HG03439 (cell line): ENCODE measurements at regions not wholly inside any gene's neighbourhood (a gene's known extent, or its start where the extent isn't known, plus 50 kb on each side); places are given as distances from the start of the nearest gene placed in this dataset.

Experiments used
- ATAC-seq: cut with Tn5 transposase; IDR thresholded peaks from one replicate; pipeline ENCODE4 v1.9.1; 2021; ENCODE audit warnings: mild to moderate bottlenecking, moderate library complexity; ENCODE audit not compliant: unreplicated experiment

DNA sequence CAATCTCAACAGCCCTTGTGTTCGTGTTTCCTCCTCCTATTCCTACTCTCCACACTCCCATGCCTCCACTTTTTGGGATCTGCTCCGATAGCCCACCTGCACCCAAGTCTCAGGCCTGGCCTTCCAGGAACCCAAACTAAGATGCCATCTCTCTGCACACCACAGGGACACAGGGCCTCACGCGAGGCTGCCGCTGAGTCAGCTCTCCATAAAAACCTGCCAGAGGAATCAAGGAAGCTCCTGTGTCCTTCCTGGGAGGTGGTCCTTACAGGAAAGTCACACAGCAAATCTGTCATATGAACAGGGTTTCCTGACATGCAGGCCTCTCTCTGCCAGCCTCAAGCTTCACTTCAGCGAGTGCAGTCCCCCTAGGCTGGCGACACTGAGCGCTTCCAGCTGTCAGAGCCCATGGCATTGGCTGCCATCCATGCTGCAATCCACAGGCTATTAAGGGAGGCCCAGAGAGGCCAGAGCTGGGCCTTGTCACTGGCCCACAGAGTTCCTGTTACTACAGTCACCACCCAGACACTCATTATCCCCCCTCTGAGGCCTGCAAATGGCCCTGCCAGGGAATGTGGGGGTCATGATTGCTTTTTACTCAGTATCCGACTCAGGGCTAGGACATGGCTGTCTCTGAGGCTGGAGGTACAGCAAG is 151.4 kb downstream of the OAT start:
- ATAC-seq = no peak

DNA sequence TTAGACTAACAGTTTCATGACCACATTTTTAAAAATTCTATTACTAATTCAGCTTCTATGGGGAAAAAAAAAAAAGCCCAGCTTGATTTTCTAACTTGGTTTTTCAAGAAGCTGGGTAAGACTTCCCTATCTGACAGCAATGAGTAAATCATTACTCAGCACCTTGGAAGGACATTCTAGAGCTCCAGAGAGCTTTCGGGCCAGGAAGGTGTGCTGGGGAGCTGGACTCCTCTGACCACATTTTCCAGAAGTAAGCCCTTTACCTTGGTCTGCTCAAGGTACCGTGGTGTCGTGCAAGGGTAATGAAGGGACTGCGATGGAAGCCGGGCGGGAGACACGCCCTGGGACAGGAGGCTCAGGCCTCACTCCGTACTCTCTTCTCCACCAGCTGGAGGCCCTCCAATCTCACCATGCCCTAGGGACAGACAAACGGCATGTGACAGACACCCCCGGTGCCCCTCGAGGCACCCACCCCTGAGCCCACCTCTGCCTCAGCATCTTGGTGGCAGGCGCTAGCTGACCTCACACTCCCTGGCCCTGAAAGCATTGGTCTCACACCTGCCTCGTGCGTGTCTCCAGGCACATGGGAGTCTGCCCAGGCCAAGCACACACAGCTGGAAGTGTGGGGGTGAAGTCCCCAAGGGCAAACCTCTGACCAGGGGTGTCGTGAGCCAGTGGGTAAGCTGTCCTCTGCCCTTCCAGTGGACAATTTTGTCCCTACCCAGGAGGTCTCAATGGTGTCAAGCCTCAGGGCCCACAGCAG is 152.1 kb downstream of the OAT start:
- ATAC-seq = no peak

DNA sequence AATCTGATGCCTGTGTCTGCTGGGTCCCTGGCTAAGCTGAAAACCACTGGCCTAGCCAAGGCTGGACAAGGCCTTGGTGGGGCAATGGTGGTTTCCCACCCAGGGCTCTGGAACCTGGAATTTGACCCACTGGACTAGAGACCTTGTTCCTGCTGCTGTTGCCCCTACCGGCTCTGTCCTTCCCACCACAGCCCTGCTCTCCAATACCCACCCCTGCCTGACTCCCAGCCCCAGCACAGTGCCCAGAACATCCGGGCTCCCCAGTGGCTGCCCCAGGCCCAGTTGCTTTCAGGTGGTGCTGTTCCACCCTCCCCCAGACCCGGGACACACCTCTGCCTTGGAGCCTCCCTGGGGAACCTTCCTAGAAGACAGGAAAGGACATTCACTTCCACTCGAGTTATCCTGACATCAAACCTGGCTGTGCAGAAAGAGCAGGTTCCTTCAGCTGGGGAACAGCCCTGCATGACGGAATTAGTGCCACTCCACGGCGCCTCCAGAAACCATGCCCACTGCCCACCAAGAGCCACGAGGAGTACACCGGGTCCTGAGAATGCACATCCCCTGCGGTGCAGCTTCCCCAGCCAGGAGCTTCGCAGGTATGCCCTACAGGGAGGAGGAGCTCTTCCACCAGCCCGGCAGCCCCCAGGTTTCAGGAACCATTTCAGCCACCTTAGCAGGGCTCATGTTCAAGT is 152.8 kb downstream of the OAT start:
- no peak for ATAC-seq

DNA sequence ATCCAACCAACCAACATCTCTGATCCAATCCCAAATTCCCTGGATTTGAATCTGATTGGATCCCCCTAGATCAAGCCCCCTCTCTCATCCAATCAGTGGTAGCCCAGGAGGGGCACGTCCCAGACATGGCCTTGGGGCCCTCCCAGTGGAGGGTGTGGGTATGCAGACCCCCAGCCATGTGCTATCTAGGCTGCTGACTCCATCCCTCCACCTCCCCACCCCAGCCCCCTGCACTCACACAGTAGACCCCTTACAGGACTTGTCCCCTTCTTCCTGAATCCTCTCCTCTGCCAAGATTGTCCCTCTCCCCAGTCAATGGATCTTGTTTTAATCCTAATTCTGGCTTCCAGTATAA is 153.4 kb downstream of the OAT start:
- no peak for ATAC-seq

DNA sequence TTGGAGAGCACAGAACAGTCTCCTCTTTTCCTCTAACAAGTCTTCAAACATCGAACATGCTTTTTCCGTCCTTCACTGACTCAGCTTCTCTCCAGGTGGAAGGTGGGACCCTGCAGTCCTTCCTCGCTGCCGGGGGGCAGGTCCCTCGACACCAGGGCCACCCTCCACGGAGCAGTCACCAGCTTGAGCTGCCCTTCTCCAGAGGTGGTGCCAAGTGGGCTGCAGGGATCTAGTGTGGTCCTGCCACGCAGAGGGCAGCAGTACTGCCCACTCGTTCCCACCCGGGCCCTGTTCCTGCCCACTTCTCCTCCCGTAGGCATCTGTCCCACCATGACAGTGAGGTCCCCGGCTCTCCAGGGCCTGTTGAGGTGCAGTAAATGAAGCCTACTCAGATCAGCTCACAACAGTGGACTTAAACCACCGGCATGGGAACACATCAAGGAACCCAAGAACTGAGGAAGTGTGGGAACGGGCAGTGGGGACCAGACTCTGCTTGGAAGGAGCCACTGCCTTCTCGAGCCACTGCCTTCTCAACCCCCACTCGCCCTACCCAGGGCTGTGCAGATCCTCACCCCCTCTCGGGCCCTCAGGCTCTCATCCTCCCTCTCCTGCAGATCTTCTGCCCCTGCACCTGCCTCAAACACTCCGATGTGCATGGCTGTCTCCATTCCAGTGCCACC is 153.9 kb downstream of the OAT start:
- no peak for ATAC-seq

DNA sequence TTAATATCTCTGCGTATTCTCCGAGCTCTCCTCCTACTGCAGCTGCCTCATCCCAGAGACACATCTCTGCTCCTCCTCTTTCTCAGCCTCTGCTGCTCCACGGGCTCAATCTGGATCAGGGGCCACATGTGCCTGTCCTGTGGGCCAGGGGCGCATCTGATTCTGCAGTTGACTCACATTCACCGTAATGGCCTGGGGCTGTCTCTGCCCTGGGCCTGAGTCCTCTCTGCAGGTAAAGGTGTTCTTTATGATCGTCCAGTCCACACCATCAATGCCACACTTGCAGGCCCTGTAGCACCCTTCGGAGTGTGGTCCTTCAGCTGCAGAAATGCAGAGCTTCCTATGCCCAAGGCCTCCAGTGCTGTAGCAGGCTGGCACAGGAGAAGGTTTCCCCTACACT is 154.5 kb downstream of the OAT start:
- ATAC-seq = no peak

DNA sequence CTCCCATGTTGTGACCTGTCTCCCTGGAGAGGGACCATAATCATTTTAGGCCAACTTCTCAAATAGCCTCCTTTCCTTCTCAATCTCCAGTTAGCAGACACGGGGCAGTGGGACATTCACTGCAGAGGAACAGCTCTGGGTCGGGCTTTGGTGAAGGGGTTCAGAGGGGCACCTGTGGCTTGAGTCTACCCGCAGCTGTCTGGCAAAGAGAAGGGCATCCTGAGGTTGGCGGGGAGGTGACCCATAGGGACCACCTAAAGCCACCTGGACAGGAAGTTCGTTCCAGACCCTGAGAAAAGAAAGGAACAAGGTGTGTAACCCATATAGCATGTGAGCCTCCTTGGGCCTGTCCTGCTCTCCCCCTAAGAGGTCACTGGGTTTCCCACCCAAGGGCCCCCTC is 155.0 kb downstream of the OAT start:
- no peak for ATAC-seq

DNA sequence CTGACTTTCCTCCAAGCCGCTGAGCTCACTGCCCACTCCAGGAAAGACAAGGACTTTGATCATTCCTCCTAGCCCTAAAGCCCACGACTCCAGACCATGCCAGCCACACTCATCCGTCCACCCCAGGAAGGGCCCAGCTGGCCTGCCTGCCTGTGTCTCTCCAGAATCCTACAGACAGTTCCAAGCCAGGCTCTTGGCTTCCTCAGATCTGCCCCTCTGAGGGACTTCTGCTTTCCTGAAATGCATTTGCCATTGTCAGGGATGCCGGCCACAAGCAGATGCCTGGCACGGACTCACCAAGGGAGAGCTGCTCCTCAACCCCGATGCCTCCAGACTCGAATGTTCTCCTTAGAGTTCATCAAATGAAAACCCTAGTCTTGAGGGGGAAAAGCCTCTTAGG is 155.8 kb downstream of the OAT start:
- no peak for ATAC-seq

DNA sequence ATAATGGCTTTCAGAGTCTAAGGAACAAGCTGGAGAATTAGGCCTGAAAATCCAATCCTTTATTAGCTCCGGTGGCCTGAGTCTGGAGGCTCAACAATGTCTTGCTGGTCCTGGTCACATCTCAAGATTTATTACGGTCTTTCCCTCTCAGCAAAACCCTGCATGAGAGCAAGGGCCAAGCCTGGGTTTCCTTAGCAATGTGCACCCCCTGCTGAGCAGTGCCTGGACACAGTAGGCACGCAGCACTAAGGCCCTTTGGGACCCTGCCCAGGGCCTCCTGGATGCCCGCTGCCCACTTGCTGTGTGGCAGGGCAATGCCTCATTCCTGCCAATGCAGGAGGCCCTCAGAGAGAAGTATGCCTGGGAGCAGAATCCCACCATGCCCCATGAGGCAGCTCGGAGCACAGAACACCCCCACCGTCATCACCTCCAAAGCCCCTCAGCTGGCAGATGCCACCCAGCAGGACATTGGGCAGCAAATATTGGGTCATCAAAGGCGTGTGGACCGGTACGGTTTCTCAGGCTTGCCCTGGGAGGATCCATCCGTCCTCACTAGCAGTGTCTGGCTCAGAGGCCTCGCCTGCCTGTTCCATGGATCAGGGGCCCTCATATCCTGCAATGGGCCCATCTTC is 156.4 kb downstream of the OAT start:
- no peak for ATAC-seq

DNA sequence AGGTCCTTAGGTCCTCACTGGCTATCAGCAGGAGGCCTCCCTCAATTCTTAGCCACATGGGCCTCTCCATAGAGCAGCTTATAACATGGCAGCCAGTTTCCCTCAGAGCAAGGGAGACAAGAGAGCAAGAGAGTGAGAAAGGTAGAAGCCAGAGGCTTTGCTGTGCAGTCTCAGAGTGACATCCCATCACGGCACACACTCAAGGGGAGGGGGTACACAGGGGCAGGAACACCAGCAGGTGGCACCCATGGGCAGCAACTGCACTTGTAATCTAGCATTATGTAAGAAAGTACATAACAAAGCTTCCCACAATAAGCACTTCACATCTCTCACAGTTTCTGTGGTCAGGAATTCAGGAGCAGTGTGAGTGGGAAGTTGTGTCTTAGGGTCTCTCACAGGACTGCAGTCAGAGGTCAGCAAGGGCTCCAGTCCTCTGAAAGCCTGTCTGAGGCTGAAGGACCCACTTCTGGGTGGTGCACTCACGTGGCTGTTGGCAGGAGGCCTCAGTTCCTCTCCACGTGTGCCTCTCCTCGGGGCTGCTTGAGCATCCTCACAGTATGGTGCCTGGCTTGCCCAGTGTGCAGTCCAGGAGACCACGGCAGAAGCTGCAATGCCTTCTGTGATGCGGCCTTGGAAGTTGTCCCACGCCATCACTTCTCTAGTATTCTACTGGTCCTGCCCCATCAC is 159.4 kb downstream of the OAT start:
- no peak for ATAC-seq

DNA sequence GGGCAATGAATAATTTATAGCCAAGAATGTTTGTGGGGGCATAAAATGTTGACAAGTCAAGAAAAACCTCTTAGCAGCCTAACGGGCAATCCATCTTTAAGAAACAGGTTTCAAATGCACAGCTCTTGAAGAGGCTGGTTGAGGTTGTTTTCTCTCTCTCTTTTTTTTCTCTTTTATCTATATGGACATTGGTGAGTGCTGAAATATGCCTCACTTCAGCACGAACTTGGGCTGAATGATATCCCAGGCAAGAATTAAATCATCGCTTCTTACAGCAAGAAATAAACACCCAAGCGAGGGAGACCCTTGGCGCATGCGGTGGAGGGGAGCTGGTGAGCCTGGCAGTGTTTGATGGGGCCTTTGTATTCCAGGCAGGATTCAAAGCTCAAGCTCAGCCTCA is 160.9 kb downstream of the OAT start:
- no peak for ATAC-seq

DNA sequence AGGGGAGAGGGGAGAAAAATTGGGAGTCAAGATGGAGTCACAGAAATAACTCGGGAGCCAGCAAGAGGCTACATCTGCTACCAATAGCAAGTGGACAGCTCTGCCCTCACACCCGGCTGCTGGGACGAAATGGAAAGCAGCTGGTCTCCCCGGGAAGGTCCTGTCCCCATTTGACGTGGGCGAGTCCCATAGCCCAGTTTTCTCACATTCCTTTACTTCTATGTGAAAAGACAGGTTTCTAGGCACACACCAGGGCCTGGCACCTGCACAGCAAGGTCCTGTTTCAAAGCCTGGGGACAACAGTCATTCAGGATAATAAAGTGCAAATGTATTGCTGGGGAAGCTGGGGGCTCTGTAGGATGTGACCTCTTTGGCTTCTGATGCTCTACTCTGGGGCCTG is 162.6 kb downstream of the OAT start:
- ATAC-seq = no peak

DNA sequence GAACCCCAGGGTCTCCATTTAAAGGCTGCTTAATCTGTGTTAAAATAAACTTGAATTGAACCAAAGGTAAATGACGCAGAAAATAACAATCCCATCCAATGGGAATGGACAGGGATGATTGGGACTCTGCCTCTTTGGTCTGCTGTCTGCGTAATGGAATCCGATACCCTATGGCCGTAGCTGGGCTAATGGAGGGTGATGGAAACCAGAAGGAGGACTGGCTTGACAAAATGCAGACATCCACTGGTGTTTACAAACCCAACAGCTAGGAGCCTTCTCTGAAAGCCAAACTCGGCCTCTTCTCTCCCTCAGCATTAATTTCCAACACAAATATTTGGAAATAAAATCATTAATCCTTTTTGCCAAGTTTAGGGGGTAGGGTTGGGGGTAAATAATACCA is 162.2 kb upstream of the CHST15 start:
- no peak for ATAC-seq

DNA sequence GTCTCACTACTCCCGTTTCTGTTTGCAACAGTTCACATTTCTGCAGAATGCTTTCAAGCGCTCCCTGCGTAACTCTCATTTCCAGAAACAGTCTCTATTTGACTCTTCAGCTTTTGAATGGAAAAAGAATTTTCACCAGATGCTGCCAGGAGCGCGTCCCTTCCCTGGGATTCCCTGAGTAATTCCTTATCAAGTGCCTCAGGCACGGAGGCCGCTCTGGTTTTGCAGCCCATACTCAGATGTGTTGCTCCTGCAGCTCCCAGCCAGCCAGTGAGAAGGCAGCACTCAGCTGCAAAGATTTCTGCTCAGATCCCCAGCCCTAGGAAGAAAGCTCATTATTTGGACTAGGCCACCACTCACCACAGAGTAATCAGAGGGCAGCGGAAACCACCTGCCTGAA is 161.1 kb upstream of the CHST15 start:
- ATAC-seq = no peak

DNA sequence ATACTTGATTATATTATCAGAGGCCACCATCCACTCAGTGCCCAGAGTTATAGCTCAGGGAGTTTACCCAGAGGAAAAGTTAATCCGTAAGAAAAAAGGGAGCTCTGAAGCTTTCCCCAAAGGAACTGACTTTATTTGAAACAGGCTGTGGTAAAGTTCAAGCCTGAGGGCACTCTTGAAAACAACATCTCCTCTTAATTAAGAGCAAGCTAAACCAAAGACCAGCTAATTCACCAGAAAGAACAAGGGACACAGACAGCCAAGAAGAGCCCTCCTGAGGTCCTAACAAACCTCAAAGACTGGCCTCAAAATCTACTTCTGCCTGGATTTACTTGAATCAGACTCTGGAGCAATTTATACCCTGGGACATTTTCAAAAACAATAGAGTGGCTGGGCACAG is 159.6 kb upstream of the CHST15 start:
- no peak for ATAC-seq

DNA sequence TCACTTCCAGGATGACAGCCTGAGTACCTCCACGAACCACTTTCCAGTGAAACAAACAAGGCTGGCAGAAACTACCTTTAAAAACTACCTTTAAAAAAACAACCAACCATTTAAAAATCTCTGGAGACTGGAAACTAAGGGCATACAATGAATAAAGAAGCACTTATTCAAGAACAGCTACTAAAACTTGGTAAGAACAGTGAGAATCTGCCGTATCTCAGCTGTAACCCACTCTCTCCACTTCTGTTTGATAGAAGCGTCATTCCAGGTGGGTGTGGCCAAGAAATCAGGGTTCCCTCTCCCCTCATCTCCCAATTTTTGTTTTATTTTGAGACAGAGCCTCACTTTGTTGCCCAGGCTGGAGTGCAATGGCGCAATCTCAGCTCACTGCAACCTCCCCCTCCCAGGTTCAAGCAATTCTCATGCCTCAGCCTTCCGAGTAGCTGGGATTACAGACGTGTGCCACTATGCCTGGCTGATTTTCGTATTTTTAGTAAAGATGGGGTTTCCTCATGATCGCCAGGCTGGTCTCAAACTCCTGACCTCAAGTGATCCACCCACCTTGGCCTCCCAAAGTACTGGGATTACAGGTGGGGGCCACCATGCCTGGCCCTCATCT is 158.8 kb upstream of the CHST15 start:
- ATAC-seq = no peak

DNA sequence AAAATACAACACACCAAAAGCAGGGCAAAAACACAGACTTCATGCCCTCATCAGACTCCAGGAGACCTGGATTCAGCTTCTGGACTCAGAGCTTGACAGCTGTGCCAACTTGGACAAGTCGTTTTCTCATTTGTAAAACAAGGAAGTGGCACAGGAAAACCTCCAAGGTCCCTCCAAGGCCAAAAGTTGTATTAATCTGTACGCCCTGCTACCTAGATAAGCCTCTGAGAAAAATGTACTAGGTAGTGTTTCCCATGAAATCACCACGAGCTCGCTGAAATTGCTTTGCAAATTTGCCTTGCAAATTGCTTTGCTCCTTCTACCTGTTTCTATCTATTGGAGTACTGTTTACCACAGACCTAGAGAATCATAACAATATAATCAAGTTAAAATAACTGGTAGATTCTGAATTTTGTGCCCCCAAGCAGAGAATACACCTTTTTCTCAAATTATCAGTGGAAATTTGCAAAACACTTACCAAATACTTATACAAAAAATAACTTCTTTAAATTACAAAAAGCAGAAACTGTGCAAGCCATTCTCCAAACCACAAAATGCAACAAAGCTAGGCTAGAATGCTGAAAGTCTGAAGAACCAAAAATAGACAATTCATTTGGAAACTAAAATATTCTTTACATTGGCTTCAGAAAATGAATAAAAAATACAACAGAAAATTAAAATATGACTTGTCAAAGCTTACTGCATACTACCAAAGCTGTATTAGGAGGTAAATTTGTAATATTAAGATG is 158.1 kb upstream of the CHST15 start:
- ATAC-seq = no peak

DNA sequence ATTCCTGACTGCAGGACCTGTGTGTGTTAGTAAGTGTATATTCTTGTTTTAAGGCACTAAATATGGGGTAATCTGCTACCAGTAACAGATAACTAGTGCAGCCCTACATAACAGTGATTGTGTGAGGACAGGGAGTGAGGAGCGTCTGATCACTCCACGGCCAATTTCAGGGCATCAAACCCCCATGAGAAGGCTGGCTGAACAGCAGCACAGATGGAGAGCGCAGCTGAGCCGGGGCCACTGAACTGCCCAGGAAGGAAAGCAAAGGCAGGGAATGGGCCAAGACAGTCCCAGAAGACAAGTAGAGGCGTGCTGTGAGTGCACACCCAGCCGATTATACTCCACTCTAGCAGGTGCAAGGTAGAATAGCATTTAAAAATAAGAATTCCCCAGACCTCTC is 157.1 kb upstream of the CHST15 start:
- no peak for ATAC-seq

DNA sequence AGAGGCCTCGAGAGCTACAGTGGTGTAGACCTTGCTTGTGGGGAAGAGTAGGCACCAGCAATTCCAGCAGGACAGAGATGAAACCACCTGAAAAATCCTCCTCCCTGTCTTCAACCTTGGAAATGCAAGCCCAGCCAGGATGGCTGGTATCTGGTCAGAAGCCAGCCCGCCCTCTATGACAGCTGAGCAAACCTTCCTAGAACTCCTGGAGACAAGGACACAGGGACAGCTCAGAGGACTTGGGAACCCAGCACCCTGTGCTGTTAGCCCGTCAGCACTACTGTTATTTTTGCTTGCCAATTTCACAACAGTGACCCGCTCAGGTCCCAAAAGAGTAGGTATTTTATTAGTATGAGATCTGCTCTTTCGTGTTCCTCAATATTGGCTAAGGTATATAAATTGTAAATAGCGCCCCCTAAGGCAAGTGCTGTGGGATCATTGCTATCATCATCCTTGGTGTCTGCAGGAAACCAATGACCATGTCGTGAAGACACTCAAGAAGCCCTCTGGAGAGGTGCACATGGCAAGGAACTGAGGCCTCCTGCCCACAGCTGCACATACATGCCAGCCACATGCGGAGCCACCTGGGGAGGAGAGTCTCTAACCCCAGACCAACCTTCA is 156.5 kb upstream of the CHST15 start:
- no peak for ATAC-seq
